Transverse colon (tissue), 3 donors: ENCODE measurements at regions not wholly inside any gene's neighbourhood (a gene's known extent, or its start where the extent isn't known, plus 50 kb on each side); places are given as distances from the start of the nearest gene placed in this dataset.

Source experiments
- CTCF ChIP-seq, 5 experiments: fragments of 200-600 bp in 3 of 5; fragments of 450-650 bp in 2 of 5; sonication (generic) in 3 of 5; IDR thresholded peaks; 1 replicate in 2 of 5; 2 replicates in 3 of 5; pipeline ENCODE4 v1.5.1; 2016 to 2017; ENCODE audit warnings: antibody characterized with exemption in 5 of 5, inconsistent platforms in 3 of 5, mild to moderate bottlenecking in 2 of 5, moderate library complexity in 1 of 5
- EP300 ChIP-seq: sonication (generic); formaldehyde crosslinking; IDR thresholded peaks from one replicate; pipeline ENCODE4 v1.6.1; 2017; ENCODE audit warnings: antibody characterized with exemption, low read depth

GRCh38 chr3:68067314-68067713 is 412.9 kb upstream of the SUCLG2 start:
- TF ChIP-seq CTCF (IDR thresholded peaks at IDR 0.05) (no peak), EP300 (no peak)
